ENCODE measurements at regions not wholly inside any gene's neighbourhood (a gene's known extent, or its start where the extent isn't known, plus 50 kb on each side); places are given as distances from the start of the nearest gene placed in this dataset.
"Not testable (repeated sequence)": the region's sequence is repeated elsewhere in the genome, so short reads cannot be mapped to it uniquely, and the experiment has no call there.

GRCh38 chr10:78600740-78601139 lies 468.0 kb upstream of the ZMIZ1 start:
- TF ChIP-seq ZFX (IDR thresholded peaks at IDR 0.05; ENCODE audit: borderline replicate concordance): no peak
- TF ChIP-seq CTCF (IDR thresholded peaks at IDR 0.05): no peak

GRCh38 chr10:78602201-78602932 lies 466.4 kb upstream of the ZMIZ1 start:
- no peak overlapping the region for H3K27ac ChIP-seq
- TF ChIP-seq CTCF (IDR thresholded peaks at IDR 0.05): no peak
- TF ChIP-seq ZFX (IDR thresholded peaks at IDR 0.05; ENCODE audit: borderline replicate concordance): no peak

More at GRCh38 chr10:78600740-78601139, 468.0 kb upstream of the ZMIZ1 start:
- H3K27ac ChIP-seq: no peak overlapping the region

- TF ChIP-seq CTCF (IDR thresholded peaks at IDR 0.05) (no peak), ZFX (IDR thresholded peaks at IDR 0.05; ENCODE audit: borderline replicate concordance) (no peak)
- no peak overlapping the region for H3K27ac ChIP-seq
Measured at GRCh38 chr10:78604286-78604685, 464.5 kb upstream of the ZMIZ1 start.

GRCh38 chr10:78604721-78605120 lies 464.0 kb upstream of the ZMIZ1 start:
- H3K27ac ChIP-seq: no peak overlapping the region

GRCh38 chr10:78605800-78606350 lies 462.9 kb upstream of the ZMIZ1 start:
- no peak for TF ChIP-seq CTCF (IDR thresholded peaks at IDR 0.05)
- TF ChIP-seq ZFX (IDR thresholded peaks at IDR 0.05; ENCODE audit: borderline replicate concordance): no peak
- H3K27ac ChIP-seq: no peak overlapping the region

More at GRCh38 chr10:78604721-78605120, 464.0 kb upstream of the ZMIZ1 start:
- TF ChIP-seq CTCF (IDR thresholded peaks at IDR 0.05): no peak
- TF ChIP-seq ZFX (IDR thresholded peaks at IDR 0.05; ENCODE audit: borderline replicate concordance): no peak

GRCh38 chr10:78606766-78607165 lies 462.0 kb upstream of the ZMIZ1 start:
- H3K27ac ChIP-seq: not testable (repeated sequence)

- TF ChIP-seq CTCF (IDR thresholded peaks at IDR 0.05) (no peak), ZFX (IDR thresholded peaks at IDR 0.05; ENCODE audit: borderline replicate concordance) (no peak)
Measured at GRCh38 chr10:78609976-78610375, 458.8 kb upstream of the ZMIZ1 start.

More at GRCh38 chr10:78609976-78610375, 458.8 kb upstream of the ZMIZ1 start:
- no peak overlapping the region for H3K27ac ChIP-seq

All from 22Rv1 (cell line).